GM11168 (cell line): ENCODE measurements at regions not wholly inside any gene's neighbourhood (a gene's known extent, or its start where the extent isn't known, plus 50 kb on each side); places are given as distances from the start of the nearest gene placed in this dataset.
"Not testable (repeated sequence)": the region's sequence is repeated elsewhere in the genome, so short reads cannot be mapped to it uniquely, and the experiment has no call there.

ENCODE experiments used
- in situ Hi-C: fragments of 300-500 bp; cut with MboI; formaldehyde crosslinking; loops from one replicate; pipeline ENCODE4 v1.12.0; 2022; ENCODE audit warnings: low sequenced_read_pairs; ENCODE audit not compliant: unreplicated experiment

DNA sequence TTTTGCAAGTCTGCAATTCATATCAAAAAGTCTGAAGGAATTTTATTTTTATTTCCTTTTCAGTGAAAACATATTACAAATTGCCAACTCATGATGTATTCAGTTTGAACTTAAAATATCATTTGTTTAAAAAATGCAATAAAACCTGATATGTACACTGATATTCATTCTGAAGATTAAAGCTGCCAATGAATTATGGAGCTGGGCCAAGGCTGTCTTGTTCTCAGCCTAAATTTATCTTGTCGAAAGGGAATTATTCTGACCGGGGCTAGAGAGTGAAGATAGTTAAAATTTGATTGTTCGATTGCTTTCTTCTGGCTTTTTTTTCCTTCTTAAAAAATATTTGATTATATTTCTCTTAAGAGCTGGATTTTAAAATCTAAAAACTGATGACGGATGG is 54.0 kb upstream of the RBFOX1 start:
- in situ Hi-C loops, result no loop called here

- in situ Hi-C loops, result no loop called here
These were observed 60.0 kb upstream of the RBFOX1 start for GRCh38 chr16:7272567-7273158.

DNA sequence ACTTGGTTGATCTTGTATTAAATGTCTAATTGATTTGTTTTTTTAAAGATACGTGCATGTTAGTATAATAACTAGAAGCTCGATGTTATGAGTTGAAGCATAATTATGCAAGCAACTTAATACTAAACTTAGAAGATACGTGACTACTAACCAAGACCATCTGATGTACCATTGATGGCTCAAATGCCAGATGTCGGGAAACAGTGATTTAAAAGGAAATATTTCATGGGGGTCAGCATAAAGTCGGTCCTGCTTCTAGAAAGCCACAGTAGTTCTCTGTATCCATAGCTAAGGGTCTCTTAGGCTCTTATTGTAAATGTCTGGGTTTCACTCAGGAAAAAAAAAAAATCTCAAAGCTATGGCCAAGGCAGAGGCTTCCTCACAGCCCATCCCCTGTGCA is 61.2 kb upstream of the RBFOX1 start:
- in situ Hi-C loops, result no loop called here

- in situ Hi-C loops, result no loop called here
These were observed 61.8 kb upstream of the RBFOX1 start for GRCh38 chr16:7270823-7271222.

DNA sequence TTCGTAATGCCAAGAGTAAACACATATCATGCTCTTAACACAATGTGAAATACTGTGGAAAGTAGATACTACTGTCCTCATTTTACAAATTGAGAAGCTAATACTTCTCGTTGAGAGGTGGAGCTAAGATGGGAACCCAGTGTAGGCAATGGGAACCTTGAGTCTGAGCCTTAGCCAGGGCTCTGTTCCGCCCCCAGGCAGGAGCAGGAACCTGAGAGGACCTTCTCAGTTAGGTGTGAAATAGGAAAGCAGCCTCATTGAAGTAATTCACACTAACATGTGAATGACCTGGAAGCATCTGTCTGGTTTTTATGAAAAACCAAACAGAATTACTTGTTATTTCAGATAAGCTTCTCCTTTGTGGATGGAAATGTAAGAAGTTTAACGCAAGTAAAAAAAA is 62.6 kb upstream of the RBFOX1 start:
- in situ Hi-C loops, result no loop called here

DNA sequence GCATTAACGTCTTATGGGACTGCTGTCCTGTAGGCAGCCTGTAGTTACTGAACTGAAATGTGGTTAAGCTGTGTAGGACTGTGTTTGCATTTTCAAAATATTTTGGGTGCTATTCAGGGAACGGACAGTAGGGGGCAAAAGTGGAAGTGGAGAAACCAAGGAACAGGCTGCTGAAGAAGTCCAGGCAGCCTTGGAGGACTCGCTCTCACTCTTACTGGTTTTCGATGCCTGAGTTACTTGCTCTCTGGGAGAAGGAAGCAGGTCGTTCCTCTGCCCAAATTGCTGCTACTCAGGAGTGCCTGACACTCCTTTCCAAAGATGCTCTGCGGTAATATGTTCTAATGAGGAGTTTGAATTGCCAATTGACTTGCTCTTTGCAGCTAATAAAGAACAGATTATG is 64.5 kb upstream of the RBFOX1 start:
- in situ Hi-C loops, result no loop called here

DNA sequence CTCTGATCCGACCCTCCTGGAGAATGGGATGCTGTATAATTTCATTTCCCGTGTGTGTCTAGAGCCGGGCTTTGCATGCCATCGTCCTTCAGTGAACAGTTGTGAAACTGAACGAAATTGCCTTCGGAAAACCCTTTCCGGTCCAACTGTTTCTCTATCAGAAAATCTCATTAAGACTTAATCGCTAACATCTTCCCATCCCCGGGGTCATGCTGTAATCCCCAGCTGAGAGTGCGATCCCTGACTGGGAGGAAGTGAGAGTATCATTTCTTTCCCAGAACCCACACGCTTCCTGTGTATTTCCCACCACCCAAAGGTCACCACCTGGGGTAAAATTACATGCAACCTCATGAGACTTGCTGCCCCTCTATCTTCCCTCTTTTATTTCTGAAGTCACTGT is 75.6 kb upstream of the RBFOX1 start:
- in situ Hi-C loops, result no loop called here

DNA sequence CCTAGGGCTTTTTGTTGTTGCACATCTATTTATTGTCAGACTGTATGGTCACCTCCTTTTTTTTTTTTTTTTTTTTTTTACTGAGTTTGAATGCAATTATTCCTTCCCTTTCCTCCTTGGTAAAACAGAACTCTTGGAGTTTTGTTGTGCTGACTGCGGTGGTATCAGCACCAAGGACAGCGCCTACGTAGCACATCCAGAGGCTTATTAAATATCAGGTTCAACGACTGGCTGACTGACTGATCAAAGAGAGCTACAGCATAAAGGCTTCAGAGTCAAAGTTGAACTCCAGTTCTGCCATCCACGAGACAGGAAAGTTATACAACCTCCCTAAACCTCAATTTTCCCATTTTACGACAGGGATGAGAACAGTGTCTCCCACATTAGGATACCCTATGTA is 86.1 kb upstream of the RBFOX1 start:
- in situ Hi-C loops, result no loop called here

DNA sequence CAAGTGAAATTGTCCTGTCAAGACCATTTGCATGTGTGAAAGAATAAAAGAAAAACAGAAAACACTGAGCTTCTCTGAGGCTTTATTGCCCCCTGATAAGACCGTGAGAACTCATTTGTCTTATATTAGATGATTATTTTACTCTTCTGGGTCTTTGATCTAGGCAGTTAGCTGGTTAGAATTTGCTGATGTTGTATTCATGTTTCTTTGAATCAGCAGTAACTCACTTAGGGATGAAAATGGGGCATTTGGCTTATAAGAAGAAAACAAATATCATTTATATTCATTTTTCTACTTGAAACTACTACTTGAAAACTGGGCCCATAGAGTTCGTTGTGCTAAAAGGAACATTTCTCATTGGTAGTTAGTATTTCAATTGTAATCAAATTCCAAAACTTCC is 93.1 kb upstream of the RBFOX1 start:
- in situ Hi-C loops, result no loop called here

DNA sequence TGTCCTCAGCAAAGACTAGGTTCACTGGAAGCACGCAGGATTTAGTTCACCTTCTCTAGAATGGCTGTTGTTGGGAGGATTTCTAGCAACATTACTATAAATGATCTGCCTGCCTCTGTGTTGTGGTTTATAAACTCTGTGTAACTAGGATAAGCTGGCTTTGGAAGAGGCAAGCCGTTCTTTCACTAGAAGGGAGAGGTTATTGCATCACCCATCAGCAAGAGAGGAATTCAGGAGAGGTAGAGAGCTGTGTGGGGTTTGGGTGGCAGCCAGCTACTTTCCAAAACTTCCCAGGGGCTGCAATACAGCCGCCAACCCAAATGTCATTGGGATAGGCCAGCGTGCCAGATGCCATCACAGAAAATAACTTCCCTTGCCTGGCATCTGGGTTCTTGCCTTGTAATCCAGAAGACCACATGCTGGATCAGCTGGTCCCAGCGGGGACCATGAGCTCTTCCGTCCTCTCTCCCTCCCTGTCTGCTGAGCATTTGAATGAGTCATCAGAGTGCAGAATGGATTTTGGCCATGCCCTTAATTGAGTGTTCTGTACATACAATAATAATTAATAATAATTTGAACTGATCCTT is 95.7 kb upstream of the RBFOX1 start:
- in situ Hi-C loops, result no loop called here

GRCh38 chr16:7233975-7234374 is 98.7 kb upstream of the RBFOX1 start:
- in situ Hi-C loops, result no loop called here

- in situ Hi-C loops, result no loop called here
These were observed 100.9 kb upstream of the RBFOX1 start for GRCh38 chr16:7231762-7232161.

- in situ Hi-C loops, result not testable (repeated sequence)
These were observed 103.0 kb upstream of the RBFOX1 start for GRCh38 chr16:7229433-7230218.

DNA sequence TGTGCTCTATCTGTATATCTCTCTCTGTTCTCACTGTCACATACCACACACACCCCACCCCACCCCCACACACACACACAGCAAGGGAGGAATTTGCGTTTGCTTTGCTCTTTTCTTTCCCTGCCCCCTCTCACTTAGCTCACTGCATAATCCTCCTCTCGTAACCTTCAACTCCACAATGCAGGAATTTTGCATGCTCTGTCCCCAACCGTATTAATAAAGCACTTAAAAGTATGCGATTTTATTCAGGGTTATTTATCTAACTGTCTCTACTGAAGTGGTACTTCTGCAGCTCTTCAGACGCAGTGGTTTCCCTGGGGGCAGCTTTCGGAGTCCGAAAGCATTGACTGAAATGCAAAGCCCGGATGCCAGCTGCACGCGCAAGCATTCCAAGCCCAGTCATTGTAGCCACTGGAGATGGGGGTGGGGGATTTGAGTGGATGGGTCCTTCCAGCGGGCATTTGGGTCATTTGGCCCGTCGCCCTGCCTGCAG is 105.4 kb upstream of the RBFOX1 start:
- in situ Hi-C loops, result no loop called here

DNA sequence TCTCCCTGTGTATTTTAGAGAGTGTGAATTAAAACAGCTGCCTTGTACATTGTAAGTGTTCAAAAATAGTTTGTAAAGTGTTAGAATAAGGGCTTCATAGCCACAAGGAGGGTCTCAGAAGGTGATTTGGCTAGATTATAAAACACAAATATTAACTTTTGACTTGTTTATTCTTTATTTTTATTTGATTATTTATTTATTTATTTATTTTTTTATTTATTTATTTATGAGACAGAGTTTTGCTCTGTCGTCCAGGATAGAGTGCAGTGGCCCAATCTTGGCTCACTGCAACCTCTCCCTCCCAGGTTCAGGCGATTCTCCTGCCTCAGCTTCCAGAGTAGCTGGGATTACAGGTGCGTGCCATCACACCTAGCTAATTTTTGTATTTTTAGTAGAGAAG is 111.5 kb upstream of the RBFOX1 start:
- in situ Hi-C loops, result no loop called here

DNA sequence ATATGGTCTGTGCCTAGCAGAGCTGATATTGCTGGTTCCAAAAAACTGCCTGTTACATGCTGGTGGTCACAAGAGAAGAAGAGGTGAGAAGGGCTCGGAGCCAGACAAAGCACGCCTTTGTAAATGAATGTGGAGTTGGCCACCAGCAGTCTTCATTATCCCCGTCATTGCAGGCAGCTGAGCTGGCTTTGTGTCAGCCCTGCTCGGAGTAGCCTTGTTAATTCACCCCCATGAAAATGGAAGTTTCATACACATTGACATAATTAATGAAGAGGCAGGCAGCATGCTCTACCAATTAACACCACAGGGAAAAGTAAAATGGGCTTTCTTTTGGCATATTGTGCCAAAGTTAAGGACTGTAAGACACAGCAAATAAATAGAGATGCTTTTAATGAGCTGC is 113.7 kb upstream of the RBFOX1 start:
- in situ Hi-C loops, result no loop called here

DNA sequence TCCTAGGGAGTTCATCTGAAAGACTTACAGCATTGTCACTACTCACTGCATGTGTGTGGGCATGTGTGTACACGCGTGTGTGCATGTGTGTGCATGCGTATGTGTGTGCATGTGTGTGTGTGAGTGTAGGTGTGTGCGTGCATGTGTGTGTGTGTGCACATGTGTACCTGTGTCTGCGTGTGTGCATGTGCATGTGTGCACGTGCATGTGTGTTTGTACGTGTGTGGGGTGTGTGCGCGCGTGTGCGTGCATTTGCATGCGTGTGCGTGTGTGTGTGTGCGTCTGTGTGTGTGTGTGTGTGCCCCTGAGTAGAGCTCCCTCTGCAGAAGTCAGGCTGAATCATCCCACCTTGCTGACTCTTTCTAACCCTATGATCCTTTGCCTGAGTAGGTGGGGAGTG is 114.8 kb upstream of the RBFOX1 start:
- in situ Hi-C loops, result no loop called here

- in situ Hi-C loops, result no loop called here
These were observed 115.9 kb upstream of the RBFOX1 start for GRCh38 chr16:7216719-7217118.

- in situ Hi-C loops, result no loop called here
These were observed 120.9 kb upstream of the RBFOX1 start for GRCh38 chr16:7211781-7212180.

DNA sequence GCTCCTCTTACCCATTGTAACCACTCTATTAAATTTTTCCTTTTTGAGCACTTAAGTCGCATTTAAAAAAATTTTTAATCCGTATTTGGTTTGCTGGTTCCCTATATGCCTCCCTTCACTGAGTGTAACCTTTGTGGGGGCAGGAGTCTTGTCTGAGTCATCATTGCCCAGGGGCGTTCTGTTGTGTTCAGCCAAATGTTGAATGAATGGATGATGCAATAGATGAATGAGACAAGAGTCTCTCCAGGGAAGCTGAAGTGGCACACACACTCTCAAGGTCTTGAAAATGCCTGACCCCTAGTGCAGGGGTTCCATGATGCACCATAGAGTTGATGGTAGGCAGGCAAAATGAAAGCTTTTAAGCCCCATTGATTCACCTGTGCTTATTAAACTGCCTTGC is 123.0 kb upstream of the RBFOX1 start:
- in situ Hi-C loops, result no loop called here

- in situ Hi-C loops, result no loop called here
These were observed 126.2 kb upstream of the RBFOX1 start for GRCh38 chr16:7206469-7206868.

DNA sequence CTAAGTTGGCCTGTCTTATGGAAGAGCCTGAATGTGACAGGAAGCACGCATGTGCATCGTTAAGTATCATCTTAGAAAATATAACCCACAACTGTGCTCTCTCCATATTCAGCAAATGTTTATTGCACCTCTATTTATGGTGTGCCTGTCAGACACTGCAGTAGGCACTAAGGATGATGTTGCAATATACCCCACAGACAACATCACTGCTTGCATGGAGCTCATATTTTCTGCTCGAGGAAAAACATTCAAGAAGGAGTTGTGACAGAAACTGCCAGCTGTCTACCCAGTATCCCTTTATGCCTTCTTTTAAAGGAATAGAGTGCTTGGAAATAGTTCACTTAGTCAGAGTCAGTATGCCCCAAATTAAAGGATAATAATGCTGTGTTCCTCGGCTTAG is 132.3 kb upstream of the RBFOX1 start:
- in situ Hi-C loops, result no loop called here
